Heart left ventricle (tissue), 16 donors: ENCODE measurements at regions not wholly inside any gene's neighbourhood (a gene's known extent, or its start where the extent isn't known, plus 50 kb on each side); places are given as distances from the start of the nearest gene placed in this dataset.

Experiments used
- ATAC-seq, 4 donors: fragments of 200-7000 bp; cut with Tn5 transposase; one replicate each; pipeline ENCODE4 v1.9.1; 2020 to 2022; ENCODE audit warnings: moderate library complexity in 4 of 4, mild to moderate bottlenecking in 3 of 4, moderate number of reproducible peaks in 1 of 4
- DNase-seq, 5 donors: peaks; one replicate each; pipeline ENCODE4 v3.0.0-alpha.2; 2020
- H3K27ac ChIP-seq, 12 donors: fragments of 200-600 bp; sonication (generic) in 4 of 12; one replicate each; pipeline versions ENCODE4 v1.5.0 to v1.8.0; 2016 to 2022; ENCODE audit warnings: mild to moderate bottlenecking in 2 of 12
- H3K27me3 ChIP-seq, 9 donors: fragments of 200-600 bp; sonication (generic) in 2 of 9; one replicate each; pipeline versions ENCODE4 v1.5.1 to v1.8.0; 2016 to 2022; ENCODE audit warnings: mild to moderate bottlenecking in 3 of 9
- H3K36me3 ChIP-seq, 9 donors: fragments of 200-600 bp; sonication (generic) in 2 of 9; one replicate each; pipeline versions ENCODE4 v1.5.0 to v1.8.0; 2018 to 2022; ENCODE audit warnings: mild to moderate bottlenecking in 2 of 9
- H3K4me1 ChIP-seq, 12 donors: fragments of 200-600 bp; sonication (generic) in 4 of 12; one replicate each; pipeline versions ENCODE4 v1.5.0 to v1.8.0; 2016 to 2022; ENCODE audit warnings: mild to moderate bottlenecking in 3 of 12
- H3K4me3 ChIP-seq, 12 donors: fragments of 200-600 bp; sonication (generic) in 4 of 12; one replicate each; pipeline versions ENCODE4 v1.5.0 to v1.8.0; 2017 to 2022; ENCODE audit warnings: mild to moderate bottlenecking in 9 of 12, moderate library complexity in 4 of 12
- H3K9me3 ChIP-seq, 12 donors: fragments of 200-600 bp; sonication (generic) in 4 of 12; one replicate each; pipeline versions ENCODE4 v1.5.0 to v1.8.0; 2016 to 2022; ENCODE audit warnings: mild to moderate bottlenecking in 1 of 12
- POLR2A ChIP-seq, 2 donors: fragments of 450-650 bp; IDR thresholded peaks; one replicate each; pipeline ENCODE4 v1.6.1; 2017; ENCODE audit warnings: antibody characterized with exemption in 2 of 2, mild to moderate bottlenecking in 2 of 2, moderate library complexity in 2 of 2
- WGBS, 4 donors: extraction: QIAGEN DNeasy Blood & Tissue Kit in 2 of 4; methylation state at CpG; one replicate each; pipeline versions ENCODE4 v1.1.5 to v1.1.7; 2013 to 2018; 5-methylcytosine and 5-hydroxymethylcytosine counted together
- intact Hi-C, 10 donors: fragments of 100-400 bp; cut with DNase I; formaldehyde crosslinking; loops; one replicate each; pipeline versions ENCODE4 v1.11.1 to v1.14.2; 2022
- TF ChIP-seq, protein P1 (sequence below), 12 donors: fragments of 200-600 bp; sonication (generic) in 4 of 12; IDR thresholded peaks; one replicate each; pipeline versions ENCODE4 v1.5.0 to v1.8.0; 2018 to 2022; ENCODE audit warnings: antibody characterized with exemption in 12 of 12, mild to moderate bottlenecking in 5 of 12
- donor health status: ischemic (EF 13 %, LVEDD 7.1; RV severe dilation, severe dysfunction).
- donor health status: healthy with polysubstance abuse.
- donor health status: DM: no; HTN: yes; CAD: no.
- donor health status: DM: no; HTN: no; CAD: no.
- donor health status: ischemic (EF 25% LVEDD 6.9; RV normal size, moderate dysfunction).
- donor health status: ischemic (EF 25% LVEDD 5.7; RV mildly dilated, moderate dysfunction).
- donor health status: healthy.
- donor health status: DM: yes; HTN: yes; CAD: no.
- donor health status: ischemic (EF 35%, LVEDD 5.7; RV mildly dilated, moderate dysfunction).
- donor health status: nonischemic (EF 11% LVEDD 7.7; RV severe dilation, severe dysfunction).
- donor health status: DM: yes; HTN: yes; CAD: no.
- donor health status: PGD.
- donor health status: ischemic (EF 29% LVEDD 5.4; RV normal size, mild dysfunction).
- donor health status: nonischemic (EF 23%, LVEDD 6.1; RV moderate dilation, normal function).

GRCh38 chrX:45602151-45602550, 401.5 kb upstream of the DIPK2B start:
- no peak for ATAC-seq
- H3K4me1 ChIP-seq = no peaks in the 10 kb centered on the region
- H3K27me3 ChIP-seq = peaks cover 0 to 6% (median 0%) of the 10 kb centered on the region in 9 donors
- DNase-seq = no peak
- WGBS, 4 donors = 47 to 68% (median 53%) methylated on average over 2 of the region's 2 CpGs
- H3K4me3 ChIP-seq = no peak overlapping the region
- H3K27ac ChIP-seq = no peak overlapping the region
- intact Hi-C loops = loop anchor here in 1 of 10 donors (10.0 kb wide), 1 partner anchor 57 kb away; no protein-coding TSS in a partner anchor
- TF ChIP-seq POLR2A (IDR thresholded peaks at IDR 0.05) = no peak
- TF ChIP-seq, protein P1, sequence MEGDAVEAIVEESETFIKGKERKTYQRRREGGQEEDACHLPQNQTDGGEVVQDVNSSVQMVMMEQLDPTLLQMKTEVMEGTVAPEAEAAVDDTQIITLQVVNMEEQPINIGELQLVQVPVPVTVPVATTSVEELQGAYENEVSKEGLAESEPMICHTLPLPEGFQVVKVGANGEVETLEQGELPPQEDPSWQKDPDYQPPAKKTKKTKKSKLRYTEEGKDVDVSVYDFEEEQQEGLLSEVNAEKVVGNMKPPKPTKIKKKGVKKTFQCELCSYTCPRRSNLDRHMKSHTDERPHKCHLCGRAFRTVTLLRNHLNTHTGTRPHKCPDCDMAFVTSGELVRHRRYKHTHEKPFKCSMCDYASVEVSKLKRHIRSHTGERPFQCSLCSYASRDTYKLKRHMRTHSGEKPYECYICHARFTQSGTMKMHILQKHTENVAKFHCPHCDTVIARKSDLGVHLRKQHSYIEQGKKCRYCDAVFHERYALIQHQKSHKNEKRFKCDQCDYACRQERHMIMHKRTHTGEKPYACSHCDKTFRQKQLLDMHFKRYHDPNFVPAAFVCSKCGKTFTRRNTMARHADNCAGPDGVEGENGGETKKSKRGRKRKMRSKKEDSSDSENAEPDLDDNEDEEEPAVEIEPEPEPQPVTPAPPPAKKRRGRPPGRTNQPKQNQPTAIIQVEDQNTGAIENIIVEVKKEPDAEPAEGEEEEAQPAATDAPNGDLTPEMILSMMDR (IDR thresholded peaks at IDR 0.05) = no peak
- H3K9me3 ChIP-seq = peaks cover 0 to 11% (median 0%) of the 10 kb centered on the region in 12 donors
- no peaks in the 10 kb centered on the region for H3K36me3 ChIP-seq

- Histone ChIP-seq H3K36me3 (no peaks in the 10 kb centered on the region), H3K27ac (no peak overlapping the region), H3K9me3 (peaks cover 0 to 11% (median 0%) of the 10 kb centered on the region in 12 donors), H3K27me3 (peaks cover 0 to 9% (median 0%) of the 10 kb centered on the region in 9 donors), H3K4me3 (no peak overlapping the region), H3K4me1 (no peaks in the 10 kb centered on the region)
- DNase-seq (no peak), ATAC-seq (no peak)
- intact Hi-C loops = loop anchor here in 1 of 10 donors (10.0 kb wide), 1 partner anchor 56 kb away; no protein-coding TSS in a partner anchor
- no peak for TF ChIP-seq POLR2A (IDR thresholded peaks at IDR 0.05)
- TF ChIP-seq, protein P1 (IDR thresholded peaks at IDR 0.05) = no peak
- 46 to 76% (median 69%) methylated on average over 5 of the region's 5 CpGs for WGBS, 4 donors
These were observed 400.4 kb upstream of the DIPK2B start for GRCh38 chrX:45601052-45601451.

DNA sequence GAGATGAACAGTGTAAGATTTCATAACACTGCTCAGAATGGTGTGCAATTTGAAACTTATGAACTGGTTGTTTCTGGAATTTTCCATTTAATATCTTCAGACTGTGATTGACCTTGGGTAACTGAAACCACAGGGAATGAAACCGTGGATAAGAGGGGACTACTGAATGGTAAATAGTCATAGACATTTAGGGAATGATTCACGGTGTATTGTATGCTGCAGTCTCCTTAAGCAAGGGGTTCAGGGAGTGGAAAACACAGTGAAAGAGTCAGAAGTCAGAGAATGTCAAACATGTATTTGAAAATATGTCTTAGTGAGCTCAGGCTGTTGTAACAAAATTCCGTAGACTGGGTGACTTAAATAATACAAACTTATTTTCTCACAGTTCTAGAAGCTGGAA, 398.2 kb upstream of the DIPK2B start:
- ATAC-seq (no peak), DNase-seq (no peak)
- no peaks in the 10 kb centered on the region for H3K4me1 ChIP-seq
- H3K36me3 ChIP-seq = no peaks in the 10 kb centered on the region
- peaks cover 0 to 17% (median 0%) of the 10 kb centered on the region in 9 donors for H3K27me3 ChIP-seq
- H3K27ac ChIP-seq = no peak overlapping the region
- TF ChIP-seq, protein P1 (IDR thresholded peaks at IDR 0.05) = no peak
- TF ChIP-seq POLR2A (IDR thresholded peaks at IDR 0.05) = no peak
- intact Hi-C loops = loop anchor here in 1 of 10 donors (10.0 kb wide), 1 partner anchor 246 kb away; no protein-coding TSS in a partner anchor
- WGBS, 4 donors = 70 to 97% (median 87%) methylated on average over 3 of the region's 3 CpGs
- H3K4me3 ChIP-seq = no peak overlapping the region
- no peaks in the 10 kb centered on the region for H3K9me3 ChIP-seq

- no peak overlapping the region for H3K27ac ChIP-seq
- DNase-seq (no peak), ATAC-seq (no peak)
- TF ChIP-seq, protein P1 (IDR thresholded peaks at IDR 0.05) = peak in 2 of 12 donors; percentile 13 to 23
- no peak for TF ChIP-seq POLR2A (IDR thresholded peaks at IDR 0.05)
- 50 to 69% (median 53%) methylated on average over 2 of the region's 2 CpGs for WGBS, 4 donors
- H3K36me3 ChIP-seq = no peaks in the 10 kb centered on the region
- H3K9me3 ChIP-seq = no peaks in the 10 kb centered on the region
- intact Hi-C loops = loop anchor here in 1 of 10 donors (10.0 kb wide), 1 partner anchor 249 kb away; no protein-coding TSS in a partner anchor
- peaks cover 0 to 17% (median 0%) of the 10 kb centered on the region in 9 donors for H3K27me3 ChIP-seq
- no peak overlapping the region for H3K4me3 ChIP-seq
- no peaks in the 10 kb centered on the region for H3K4me1 ChIP-seq
These were observed 395.6 kb upstream of the DIPK2B start for GRCh38 chrX:45596188-45596808.
